Endodermal cell (in vitro differentiated cells): ENCODE measurements at regions not wholly inside any gene's neighbourhood (a gene's known extent, or its start where the extent isn't known, plus 50 kb on each side); places are given as distances from the start of the nearest gene placed in this dataset.

ENCODE experiments used
- DNase-seq: peaks from one replicate; pipeline ENCODE4 v3.0.0-alpha.2; 2017
- H3K27ac ChIP-seq: 2 replicates; pipeline ENCODE4 v1.5.1; 2013; ENCODE audit warnings: mild to moderate bottlenecking, low read depth, low read length, moderate library complexity
- H3K27me3 ChIP-seq: 2 replicates; pipeline ENCODE4 v1.6.1; 2013; ENCODE audit warnings: mild to moderate bottlenecking, low read length, moderate library complexity; ENCODE audit not compliant: insufficient read depth, control insufficient read depth, poor library complexity, severe bottlenecking
- H3K36me3 ChIP-seq: 2 replicates; pipeline ENCODE4 v1.7.0; 2013; ENCODE audit warnings: mild to moderate bottlenecking, low read length, moderate library complexity; ENCODE audit not compliant: control insufficient read depth, insufficient read depth
- H3K4me1 ChIP-seq: one replicate; pipeline ENCODE4 v1.7.0; 2013; ENCODE audit warnings: low read length; ENCODE audit not compliant: control insufficient read depth, insufficient read depth
- H3K4me3 ChIP-seq: 2 replicates; pipeline ENCODE4 v1.5.1; 2013; ENCODE audit warnings: mild to moderate bottlenecking, low read length, moderate library complexity
- H3K9ac ChIP-seq: 2 replicates; pipeline ENCODE4 v1.6.1; 2013; ENCODE audit warnings: mild to moderate bottlenecking, low read length, moderate library complexity; ENCODE audit not compliant: poor library complexity, severe bottlenecking; ENCODE audit errors: extremely low read depth
- H3K9me3 ChIP-seq: 2 replicates; pipeline ENCODE4 v1.6.1; 2013; ENCODE audit warnings: mild to moderate bottlenecking, low read length, moderate library complexity; ENCODE audit not compliant: control insufficient read depth
- H3K27ac Mint-ChIP-seq: 2 replicates; pipeline ENCODE4 v1.8.0; 2020; ENCODE audit warnings: mixed read lengths
- H3K27me3 Mint-ChIP-seq: 2 replicates; pipeline ENCODE4 v1.8.0; 2021; ENCODE audit warnings: mild to moderate bottlenecking, mixed read lengths; ENCODE audit not compliant: insufficient read depth
- H3K36me3 Mint-ChIP-seq: 2 replicates; pipeline ENCODE4 v1.8.0; 2020; ENCODE audit warnings: low read depth, mixed read lengths
- H3K4me1 Mint-ChIP-seq: 2 replicates; pipeline ENCODE4 v1.8.0; 2020; ENCODE audit warnings: mixed read lengths
- H3K4me3 Mint-ChIP-seq: 2 replicates; pipeline ENCODE4 v1.8.0; 2020; ENCODE audit warnings: mild to moderate bottlenecking, moderate library complexity, mixed read lengths
- H3K9me3 Mint-ChIP-seq: 2 replicates; pipeline ENCODE4 v1.8.0; 2020; ENCODE audit warnings: mild to moderate bottlenecking, mixed read lengths
- CTCF ChIP-seq: fragments of 200-600 bp; sonication (generic); conservative IDR thresholded peaks from 2 replicates; pipeline ENCODE4 v1.5.0; 2021; ENCODE audit warnings: antibody characterized with exemption, mild to moderate bottlenecking
- WGBS, 2 experiments: methylation state at CpG; one replicate each; pipeline versions ENCODE4 v1.1.5 to v1.1.7; 2013; ENCODE audit warnings: missing lambda C conversion rate in 2 of 2, mixed read lengths in 1 of 2; ENCODE audit not compliant: insufficient coverage in 1 of 2, insufficient read length in 1 of 2; 5-methylcytosine and 5-hydroxymethylcytosine counted together

- no peak for DNase-seq
- Mint-ChIP-seq H3K4me3 (no peak overlapping the region), H3K36me3 (no peaks in the 10 kb centered on the region), H3K9me3 (no peaks in the 10 kb centered on the region), H3K4me1 (peaks cover 21% of the 10 kb centered on the region), H3K27ac (no peak overlapping the region), H3K27me3 (no peaks in the 10 kb centered on the region)
- H3K9me3 ChIP-seq = no peaks in the 10 kb centered on the region
- TF ChIP-seq CTCF = no peak
- H3K27ac ChIP-seq = no peak overlapping the region
- H3K4me1 ChIP-seq = peaks cover 5% of the 10 kb centered on the region
- no peak overlapping the region for H3K9ac ChIP-seq
- 44 to 59% methylated on average over 6 to 10 of the region's 11 CpGs for WGBS, 2 experiments
- no peak overlapping the region for H3K4me3 ChIP-seq
- no peaks in the 10 kb centered on the region for H3K36me3 ChIP-seq
- H3K27me3 ChIP-seq = no peaks in the 10 kb centered on the region
These were observed 773.5 kb upstream of the EEF2KMT start for GRCh38 chr16:5870886-5871691.

- TF ChIP-seq CTCF = no peak
- Histone ChIP-seq H3K9me3 (no peaks in the 10 kb centered on the region), H3K4me3 (no peak overlapping the region), H3K9ac (no peak overlapping the region), H3K36me3 (no peaks in the 10 kb centered on the region), H3K27me3 (no peaks in the 10 kb centered on the region), H3K4me1 (peaks cover 11% of the 10 kb centered on the region), H3K27ac (no peak overlapping the region)
- Mint-ChIP-seq H3K4me3 (no peak overlapping the region), H3K4me1 (peaks cover 33% of the 10 kb centered on the region), H3K9me3 (no peaks in the 10 kb centered on the region), H3K36me3 (no peaks in the 10 kb centered on the region), H3K27ac (no peak overlapping the region), H3K27me3 (peaks cover 25% of the 10 kb centered on the region)
- WGBS, 2 experiments = 92 to 100% methylated on average over 2 to 7 of the region's 7 CpGs
- no peak for DNase-seq
These were observed 769.7 kb upstream of the EEF2KMT start for GRCh38 chr16:5867250-5867649.

- peaks cover 6% of the 10 kb centered on the region for H3K4me1 ChIP-seq
- WGBS, 2 experiments = 94 to 97% methylated on average over 3 to 6 of the region's 6 CpGs
- H3K27me3 ChIP-seq = peaks cover 17% of the 10 kb centered on the region
- no peak overlapping the region for H3K27ac ChIP-seq
- Mint-ChIP-seq H3K27ac (no peak overlapping the region), H3K4me3 (no peak overlapping the region), H3K4me1 (peaks cover 20% of the 10 kb centered on the region), H3K9me3 (no peaks in the 10 kb centered on the region), H3K27me3 (peaks cover 45% of the 10 kb centered on the region), H3K36me3 (no peaks in the 10 kb centered on the region)
- no peak for TF ChIP-seq CTCF
- H3K9me3 ChIP-seq = no peaks in the 10 kb centered on the region
- H3K36me3 ChIP-seq = no peaks in the 10 kb centered on the region
- no peak for DNase-seq
- H3K9ac ChIP-seq = no peak overlapping the region
- no peak overlapping the region for H3K4me3 ChIP-seq
These were observed 767.6 kb upstream of the EEF2KMT start for GRCh38 chr16:5865236-5865635.
